ENCODE measurements at regions not wholly inside any gene's neighbourhood (a gene's known extent, or its start where the extent isn't known, plus 50 kb on each side); places are given as distances from the start of the nearest gene placed in this dataset.
A peak's percentile ranks its signal among the peaks of the same experiment; 100 is the strongest.
"Not testable (repeated sequence)": the region's sequence is repeated elsewhere in the genome, so short reads cannot be mapped to it uniquely, and the experiment has no call there.

DNA sequence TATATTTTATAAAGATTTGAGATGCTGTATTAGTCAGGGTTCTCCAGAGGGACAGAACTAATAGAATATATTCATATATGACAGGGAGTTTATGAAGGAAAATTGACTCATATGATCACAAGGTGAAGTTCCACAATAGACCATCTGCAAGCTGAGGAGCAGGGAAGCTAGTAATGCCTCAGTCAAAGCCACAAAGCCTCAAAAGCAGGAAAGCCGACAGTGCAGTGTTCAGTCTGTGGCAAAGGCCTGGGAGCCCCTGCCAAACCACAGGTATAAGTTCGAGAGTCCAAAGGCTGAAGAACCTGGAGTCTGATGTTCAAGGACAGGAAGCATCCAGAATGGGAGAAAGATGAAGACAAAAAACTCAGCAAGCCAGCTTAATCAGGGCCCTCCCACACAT, 382.2 kb downstream of the LRRC70 start:
- DNase-seq: no peak

DNA sequence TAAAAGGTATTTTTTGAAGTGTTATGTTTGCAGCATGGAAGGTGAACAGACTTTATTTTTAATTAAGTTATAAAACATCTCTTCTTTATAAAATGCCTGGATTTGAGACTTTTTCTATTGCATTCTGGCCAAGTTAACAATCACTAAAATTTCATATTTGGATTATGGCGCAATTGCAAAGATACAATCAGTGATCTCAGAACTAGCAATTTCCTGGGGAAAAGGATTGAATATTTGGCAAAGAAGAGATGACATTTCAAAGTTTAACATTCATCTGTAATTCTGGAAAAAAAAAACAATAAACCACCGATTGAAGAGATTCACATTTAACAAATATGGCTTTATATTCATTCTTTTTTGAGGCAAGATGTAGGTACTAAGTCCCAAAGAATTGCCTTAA, 378.0 kb downstream of the LRRC70 start:
- DNase-seq: no peak

- no peak for DNase-seq
These were observed 376.0 kb downstream of the LRRC70 start for GRCh38 chr5:62954578-62954977.

DNA sequence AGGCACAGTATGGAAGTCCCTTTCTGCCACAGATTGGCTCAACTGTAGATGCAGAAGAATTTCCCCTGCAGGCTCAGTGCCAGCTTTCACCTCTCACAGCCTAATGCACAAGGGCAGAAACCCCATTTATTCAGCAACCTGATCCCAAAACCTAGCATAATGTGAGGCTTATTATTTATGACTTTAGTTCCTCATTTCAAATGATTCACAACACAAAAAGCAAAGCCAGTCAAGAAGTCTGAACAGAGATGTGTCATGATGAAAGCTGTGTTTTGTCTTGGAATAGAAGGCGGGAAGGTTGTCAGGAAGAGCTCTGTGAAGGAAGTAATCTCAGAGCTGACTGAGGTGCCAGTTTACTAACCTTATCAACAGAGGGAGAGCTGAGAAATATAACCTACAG, 369.7 kb downstream of the LRRC70 start:
- DNase-seq: no peak

DNA sequence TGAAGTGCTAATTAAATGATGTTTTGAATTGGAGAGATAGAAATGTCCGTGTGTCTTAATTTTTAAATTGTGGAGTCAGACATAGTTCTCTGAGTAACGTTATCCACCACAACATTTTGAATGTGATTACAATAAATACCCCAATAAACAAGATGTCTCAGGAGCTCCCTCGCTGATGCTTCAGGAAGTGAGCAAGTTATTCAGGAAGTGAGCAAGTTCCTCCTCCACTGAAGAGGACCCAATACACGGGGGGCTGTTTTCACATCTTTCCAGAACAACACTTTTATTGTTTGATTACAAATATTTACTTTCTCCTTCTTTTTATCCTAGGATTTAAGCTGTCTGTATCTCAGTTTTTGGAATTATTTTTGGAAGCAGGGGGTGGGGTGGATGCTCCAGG, 363.8 kb downstream of the LRRC70 start:
- peak; percentile 19 for DNase-seq

DNA sequence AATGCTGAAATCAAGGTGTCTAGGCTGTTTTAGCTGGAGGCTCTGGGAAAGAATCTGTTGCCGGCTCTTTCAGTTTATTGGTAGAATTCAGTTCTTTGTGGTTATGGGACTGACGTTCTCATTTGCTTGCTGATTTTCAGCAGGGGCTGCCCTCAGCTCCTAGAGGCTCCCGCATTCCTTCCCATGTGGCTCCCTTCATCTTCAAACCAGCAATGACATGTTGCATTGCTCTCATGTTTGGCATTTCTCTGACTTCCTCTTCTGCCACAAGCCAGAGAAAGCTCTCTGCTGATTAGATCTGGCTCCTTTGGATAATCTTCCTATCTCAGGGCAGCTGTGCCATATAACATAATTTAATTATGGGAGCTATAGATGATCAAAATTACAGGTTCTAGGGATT, 360.3 kb downstream of the LRRC70 start:
- DNase-seq: no peak

GRCh38 chr5:62937661-62938558, 359.3 kb downstream of the LRRC70 start:
- no peak for DNase-seq

DNA sequence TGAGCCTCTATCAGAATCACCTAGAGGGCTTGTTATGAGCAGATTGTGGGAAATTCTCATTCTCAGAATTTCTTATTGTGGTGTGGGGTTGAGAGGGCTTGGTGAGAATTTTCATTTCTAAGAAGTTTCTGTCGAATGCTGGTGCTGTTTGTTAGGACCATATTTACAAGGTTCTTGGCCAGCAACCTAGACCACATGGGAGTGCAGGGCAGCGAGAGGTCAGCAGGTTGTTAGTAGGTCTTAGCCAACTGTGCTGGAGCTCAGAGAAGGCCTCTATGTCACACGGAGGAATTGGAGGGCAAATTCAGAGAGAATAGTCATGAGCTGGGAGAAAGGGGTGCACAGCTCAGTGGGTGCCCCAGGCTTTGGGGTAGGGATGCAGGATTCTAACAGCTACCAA, 357.0 kb downstream of the LRRC70 start:
- DNase-seq: no peak

GRCh38 chr5:62934319-62934718, 355.7 kb downstream of the LRRC70 start:
- DNase-seq: no peak

DNA sequence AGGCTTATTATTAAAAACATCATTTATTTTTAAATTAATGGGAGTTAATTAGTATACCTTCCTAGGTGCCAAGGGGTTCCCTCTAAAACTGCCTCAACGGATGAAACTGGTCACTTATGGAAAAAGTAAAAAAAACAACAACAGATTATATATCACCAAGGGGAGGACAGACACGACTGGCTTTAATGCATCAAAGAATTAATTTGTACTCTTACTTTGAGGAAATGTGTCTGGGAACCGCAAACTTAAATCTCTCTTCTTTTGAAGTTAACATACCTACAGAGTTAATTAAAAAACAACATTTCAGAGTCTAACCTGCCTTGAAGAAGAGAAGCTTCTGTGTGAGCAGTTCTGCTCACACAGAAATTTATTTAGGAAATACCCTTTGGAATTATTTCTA, 354.6 kb downstream of the LRRC70 start:
- no peak for DNase-seq

- no peak for DNase-seq
These were observed 352.7 kb downstream of the LRRC70 start for GRCh38 chr5:62931153-62931950.

GRCh38 chr5:62922191-62922590, 343.6 kb downstream of the LRRC70 start:
- DNase-seq: no peak

GRCh38 chr5:62920856-62921255, 342.2 kb downstream of the LRRC70 start:
- no peak for DNase-seq

DNA sequence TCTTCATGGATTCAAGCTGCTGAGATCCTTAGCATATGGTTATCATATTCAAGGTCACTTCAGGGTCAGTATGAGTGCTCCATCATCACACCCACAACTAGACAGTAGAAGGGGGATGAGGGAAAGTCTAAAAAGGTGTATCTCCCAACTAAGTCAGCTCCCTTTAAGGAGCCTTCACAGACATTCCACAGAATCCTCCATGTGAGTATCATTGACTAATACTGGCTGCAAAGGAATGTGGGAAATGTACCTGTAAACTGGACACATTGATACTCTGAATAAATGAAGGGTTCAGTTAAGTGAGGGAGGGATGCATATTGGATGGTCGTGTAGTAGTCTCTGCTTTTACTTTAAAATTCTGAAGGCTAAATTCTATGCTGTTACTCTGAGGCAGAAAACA, 330.7 kb downstream of the LRRC70 start:
- DNase-seq: no peak

GRCh38 chr5:62902126-62902525, 323.5 kb downstream of the LRRC70 start:
- DNase-seq: no peak

DNA sequence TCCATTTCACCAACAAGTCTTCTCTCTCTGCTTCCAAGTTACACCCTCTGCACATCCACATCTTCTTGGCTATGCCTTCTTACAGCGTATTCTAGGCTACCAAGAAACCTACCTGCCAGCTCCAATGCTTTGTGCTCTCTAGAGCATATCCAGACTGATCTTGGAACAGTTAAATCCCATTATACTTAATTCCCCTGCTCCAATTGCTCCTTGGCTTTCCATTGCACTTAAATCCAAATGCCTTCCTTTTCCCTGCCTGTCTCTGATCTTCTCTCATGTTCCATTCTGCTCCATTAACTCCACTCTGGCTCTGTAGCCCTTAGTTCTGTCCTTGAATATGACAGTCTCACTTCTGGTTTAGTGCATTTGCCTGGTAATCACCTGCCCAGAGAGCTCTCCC, 322.4 kb downstream of the LRRC70 start:
- DNase-seq: no peak

GRCh38 chr5:62896121-62896893, 317.7 kb downstream of the LRRC70 start:
- no peak for DNase-seq

- no peak for DNase-seq
These were observed 308.1 kb downstream of the LRRC70 start for GRCh38 chr5:62886603-62887315.

DNA sequence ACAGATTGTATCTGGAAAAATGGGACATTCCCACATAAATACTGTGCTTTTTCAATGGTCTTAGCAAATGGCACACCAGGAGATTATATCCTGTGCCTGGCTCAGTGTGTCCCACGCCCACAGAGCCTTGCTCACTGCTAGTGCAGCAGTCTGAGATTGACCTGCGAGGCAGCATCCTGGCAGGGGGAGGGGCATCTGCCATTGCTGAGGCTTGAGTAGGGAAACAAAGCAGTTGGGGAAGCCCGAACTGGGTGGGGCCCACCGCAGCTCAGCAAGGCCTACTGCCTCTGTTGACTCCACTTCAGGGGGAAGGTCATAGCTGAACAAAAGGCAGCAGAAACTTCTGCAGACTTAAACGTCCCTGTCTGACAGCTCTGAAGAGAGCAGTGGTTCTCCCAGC, 258.7 kb downstream of the LRRC70 start:
- DNase-seq: not testable (repeated sequence)

DNA sequence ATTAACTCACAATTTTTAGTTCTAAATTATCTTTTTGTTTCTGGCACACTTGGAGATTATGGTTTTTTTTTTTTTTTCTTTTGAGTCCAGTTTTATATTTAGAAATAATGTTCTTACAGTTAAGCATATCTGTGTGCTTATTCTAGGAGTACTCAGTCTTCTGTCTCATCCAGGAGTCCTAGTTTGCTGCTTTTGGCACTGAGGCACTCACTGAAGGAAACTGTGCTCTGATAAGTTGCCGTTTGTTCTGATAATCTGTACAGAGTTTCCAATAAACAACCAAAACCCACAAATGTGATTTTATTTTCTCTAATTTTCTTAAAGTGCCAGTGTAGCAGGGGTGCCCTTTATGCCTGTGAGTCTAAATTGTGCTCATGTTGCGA, 251.0 kb downstream of the LRRC70 start:
- no peak for DNase-seq

GRCh38 chr5:62828742-62829603, 250.4 kb downstream of the LRRC70 start:
- no peak for DNase-seq

All from dermis blood vessel endothelial cell (primary cell).